ENCODE measurements at regions not wholly inside any gene's neighbourhood (a gene's known extent, or its start where the extent isn't known, plus 50 kb on each side); places are given as distances from the start of the nearest gene placed in this dataset.
"Not testable (repeated sequence)": the region's sequence is repeated elsewhere in the genome, so short reads cannot be mapped to it uniquely, and the experiment has no call there.

DNA sequence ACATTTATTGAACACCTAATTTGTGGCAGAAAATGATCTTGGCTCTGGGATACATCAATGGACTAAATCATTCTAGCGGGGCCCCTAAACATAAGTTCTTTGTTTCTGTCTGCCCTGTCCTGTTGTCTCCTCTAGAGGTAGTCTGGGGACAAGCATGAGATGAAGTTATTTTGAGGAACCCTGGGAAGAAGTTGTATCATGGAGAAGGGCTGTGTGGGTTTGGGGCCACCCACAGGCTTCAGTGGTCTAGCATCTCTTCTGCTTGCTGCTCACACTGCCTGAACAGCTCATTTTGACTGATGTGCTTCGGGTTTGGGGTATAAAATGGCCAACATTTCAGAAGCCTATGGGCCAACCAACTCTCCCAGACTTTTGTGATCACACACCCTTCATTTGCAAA, 50.3 kb upstream of the OSBPL11 start:
- no peak for DNase-seq

DNA sequence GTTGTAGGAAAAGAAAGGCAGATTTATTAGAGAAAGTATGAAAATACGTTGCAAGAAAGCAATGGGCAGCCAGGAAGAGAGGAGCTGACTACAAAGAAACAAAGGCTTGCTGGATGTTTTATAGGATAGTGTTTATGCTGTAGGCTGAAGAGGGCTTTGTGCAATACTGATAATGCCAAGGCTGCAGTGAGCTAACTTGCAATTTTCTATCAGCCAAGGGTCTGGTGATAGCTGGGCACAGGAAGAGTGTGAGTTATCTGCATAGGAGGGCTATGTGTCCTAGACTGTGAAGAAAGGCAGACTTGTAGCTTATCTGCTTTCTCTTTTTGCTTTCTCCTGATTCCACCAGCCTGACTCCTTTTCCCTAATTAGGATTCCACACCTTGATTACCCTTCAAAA, 51.3 kb upstream of the OSBPL11 start:
- no peak for DNase-seq

DNA sequence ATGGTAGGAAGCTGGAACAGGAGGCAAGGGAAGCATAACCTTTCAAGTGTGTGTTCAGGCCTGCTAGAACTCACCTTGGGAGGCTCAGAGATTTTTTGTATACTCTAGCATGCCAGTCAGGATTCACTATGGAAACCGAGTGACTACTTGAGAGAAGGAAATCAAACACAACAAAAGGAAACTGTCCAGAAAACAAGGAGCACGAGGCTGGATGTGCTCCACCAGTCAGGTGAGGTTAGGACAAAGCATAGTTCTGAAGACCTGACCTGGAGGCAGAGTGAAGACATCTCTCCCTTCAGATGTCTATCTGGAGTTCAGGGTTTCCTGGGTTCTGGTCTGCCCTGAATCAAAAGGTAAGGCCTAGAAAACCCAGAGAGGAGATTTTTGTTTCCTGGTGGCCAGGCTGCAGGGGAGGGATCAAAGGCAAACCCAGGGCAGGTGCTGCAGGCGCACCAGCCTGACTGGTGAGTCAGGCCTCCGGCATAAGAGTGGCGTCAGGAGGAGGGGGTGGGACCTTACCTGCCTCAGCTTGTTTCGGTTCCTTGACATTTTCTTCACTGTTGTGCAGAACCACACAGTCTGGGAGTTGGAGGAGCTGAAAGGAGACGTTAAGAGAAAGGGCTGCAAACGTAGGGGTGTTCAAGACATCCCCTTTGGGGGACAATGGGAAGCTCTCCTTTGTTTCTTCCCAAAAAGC, 52.2 kb upstream of the OSBPL11 start:
- DNase-seq = no peak

DNA sequence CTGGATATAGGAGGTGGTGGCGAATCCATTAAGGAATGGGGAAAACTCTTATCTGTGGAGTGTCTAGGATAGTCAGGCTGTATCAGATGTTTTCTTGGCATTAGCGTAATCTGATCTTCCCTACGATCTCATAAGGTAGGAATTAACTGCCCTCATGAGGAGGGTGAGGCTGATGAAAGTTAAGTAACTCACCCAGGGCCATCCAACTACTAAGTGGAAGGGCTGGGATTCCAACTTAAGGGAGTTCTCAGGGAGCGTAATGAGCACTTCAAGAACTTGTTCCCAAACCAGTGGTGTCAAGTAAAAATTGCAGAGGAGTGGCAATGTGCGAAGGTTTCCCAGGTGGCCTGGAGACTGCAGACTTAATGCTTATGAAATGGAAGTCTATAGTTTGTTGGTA, 55.9 kb upstream of the OSBPL11 start:
- DNase-seq = no peak

DNA sequence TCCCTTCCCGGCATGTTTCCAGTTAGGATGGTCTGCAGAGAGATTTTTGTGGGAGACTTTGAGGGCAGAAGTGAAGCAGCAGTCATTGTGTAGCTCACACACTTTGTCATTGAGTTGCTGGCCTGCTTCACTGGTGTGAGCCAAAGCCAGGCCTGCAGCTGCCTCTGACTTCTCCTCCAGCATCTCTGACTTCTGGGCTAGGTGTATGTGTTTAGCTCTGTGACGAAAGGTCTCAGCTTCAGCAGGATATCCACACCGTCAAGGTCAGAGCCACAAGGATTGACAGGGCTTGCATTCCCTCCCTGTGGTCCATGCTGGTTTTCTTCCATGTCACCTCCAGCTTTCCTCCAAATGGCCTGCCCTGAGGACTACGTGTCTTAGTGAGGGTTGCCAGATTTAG, 57.1 kb upstream of the OSBPL11 start:
- DNase-seq = no peak

DNA sequence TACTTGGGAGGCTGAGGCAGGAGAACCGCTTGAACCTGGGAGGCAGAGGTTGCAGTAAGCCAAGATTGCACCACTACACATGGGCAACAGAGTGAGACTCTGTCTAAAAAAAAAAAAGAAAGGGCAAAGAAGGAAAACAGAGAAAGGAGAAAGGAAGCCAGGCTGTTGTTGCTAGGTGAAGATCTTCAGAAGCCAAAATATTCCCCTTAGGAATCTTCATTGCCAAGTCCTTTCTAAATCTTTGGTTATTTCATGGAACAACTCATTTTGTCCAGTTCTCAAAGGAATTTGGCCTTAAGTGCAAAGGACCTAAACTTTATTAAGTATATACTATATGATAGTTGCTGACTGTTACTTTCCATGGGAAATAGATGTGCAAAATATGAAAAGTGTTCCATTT, 59.2 kb upstream of the OSBPL11 start:
- peak in 1 of 2 donors; percentile 32 for DNase-seq

DNA sequence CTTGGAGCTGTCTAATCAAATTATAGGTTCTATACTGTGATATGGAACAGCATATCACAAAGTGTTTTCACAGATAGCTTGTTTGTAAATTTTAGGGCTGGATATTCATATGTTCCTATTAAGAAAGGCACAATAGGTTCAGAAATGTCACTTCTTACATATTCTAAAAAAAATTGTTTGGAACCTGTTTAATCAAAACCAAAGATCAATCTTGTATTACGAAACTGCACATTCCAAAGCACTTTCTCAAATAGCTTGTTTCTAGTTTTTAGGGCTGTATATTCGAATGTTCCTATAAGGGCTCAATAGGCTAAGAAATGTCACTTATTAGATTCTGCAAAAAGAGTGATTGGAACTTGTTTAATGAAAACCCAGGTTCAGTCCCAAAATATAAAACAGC, 67.4 kb upstream of the OSBPL11 start:
- no peak for DNase-seq

DNA sequence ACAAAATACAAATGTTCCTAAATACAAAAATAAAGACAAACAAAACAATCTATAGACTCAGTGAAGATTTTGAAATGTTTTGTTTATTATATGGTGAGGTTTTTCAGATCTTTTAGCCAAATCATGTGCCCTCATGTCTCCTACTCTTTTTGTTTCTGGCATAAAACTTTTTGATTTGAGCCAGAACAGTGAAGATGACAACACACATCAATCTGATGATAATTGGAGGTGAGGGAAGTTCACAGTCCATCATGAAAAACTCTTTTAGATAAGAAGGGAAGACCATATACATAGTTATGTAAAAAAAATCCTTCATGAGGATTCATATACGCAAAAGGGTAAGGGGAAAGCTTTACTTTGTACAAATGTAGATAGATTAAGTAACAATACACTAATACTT, 75.1 kb upstream of the OSBPL11 start:
- DNase-seq = no peak

DNA sequence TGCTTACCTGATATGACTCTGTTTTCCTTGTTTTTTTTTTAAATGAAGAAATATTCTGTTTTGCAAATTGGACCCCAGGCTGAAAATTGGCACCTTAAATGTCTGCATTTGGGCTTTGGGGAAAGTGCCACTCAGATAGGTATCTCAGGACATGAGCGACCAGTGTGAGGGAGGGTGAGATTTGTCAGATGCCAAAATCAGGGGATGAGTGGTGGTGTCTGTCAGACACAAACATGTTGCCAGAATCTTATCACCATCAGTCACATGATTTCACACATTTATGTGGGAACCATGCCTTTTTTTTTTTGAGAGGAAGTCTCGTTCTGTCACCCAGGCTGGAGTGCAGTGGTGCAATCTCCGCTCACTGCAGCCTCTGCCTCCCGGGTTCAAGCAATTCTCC, 75.6 kb upstream of the OSBPL11 start:
- DNase-seq = no peak

DNA sequence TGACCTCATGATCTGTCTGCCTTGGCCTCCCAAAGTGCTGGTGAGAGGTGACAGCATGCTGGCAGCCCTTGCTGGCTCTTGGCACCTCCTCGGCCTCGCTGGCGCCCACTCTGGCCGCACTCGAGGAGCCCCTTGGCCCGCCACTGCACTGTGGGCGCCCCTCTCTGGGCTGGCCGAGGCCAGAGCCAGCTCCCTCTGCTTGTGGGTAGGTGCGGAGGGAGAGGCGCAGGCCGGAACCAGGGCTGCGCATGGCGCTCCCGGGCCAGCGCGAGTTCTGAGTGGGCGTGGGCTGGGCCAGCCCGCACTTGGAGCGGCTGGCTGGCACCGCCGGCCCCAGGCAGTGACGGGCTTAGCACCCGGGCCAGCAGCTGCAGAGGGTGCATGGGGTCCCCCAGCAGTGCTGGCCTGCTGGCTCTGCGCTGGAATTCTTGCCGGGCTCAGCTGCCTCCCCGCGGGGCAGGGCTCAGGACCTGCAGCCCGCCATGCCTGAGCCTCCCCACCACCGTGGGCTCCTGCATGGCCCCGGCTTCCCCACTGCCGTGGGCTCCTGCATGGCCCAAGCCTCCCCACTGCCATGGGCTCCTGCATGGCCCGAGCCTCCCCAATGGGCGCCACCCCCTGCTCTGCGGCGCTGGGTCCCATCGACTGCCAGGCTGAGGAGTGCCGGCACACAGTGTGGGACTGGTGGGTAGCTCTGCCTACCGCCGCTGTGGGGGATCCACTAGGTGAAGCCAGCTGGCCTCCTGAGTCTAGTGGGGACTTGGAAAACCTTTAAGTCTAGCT, 76.4 kb upstream of the OSBPL11 start:
- DNase-seq = no peak

DNA sequence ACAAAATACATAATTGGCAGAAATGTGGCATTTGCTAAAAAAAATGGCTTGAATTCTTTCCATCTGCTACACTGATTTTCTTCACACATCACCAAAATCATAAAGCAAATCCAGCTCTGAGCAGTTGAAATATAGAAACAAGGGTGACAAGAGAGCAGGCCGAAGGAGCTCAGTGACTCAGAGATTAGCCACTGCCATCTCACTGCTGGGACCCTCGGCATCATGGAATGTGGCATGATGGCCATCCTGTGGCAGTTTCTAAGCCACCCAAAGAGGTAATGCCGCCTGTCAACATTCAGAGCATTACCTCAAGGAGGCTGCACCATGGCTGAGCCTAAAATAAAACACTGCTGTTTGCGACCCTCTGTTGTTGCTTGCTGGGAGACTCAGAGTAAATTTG, 80.5 kb upstream of the OSBPL11 start:
- no peak for DNase-seq

DNA sequence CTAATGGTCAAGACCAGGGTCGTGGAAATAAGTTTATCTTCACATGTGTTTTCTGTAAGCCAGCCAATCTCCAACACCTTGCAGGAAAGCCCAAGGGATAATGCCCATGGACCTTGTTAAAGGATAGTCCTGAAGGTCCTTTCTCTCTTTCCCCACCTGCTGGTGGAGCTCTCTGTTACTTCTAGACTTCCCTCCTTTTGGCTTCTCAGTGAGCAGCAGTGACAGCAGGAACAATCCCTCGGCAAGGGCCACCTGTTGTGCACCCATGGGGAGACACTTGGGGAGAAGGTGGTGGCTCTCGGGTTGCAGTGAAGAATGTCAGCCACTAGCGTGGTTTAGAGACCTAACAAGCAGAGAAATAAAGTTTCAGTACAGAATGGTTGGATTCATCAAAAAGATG, 84.0 kb upstream of the OSBPL11 start:
- no peak for DNase-seq

DNA sequence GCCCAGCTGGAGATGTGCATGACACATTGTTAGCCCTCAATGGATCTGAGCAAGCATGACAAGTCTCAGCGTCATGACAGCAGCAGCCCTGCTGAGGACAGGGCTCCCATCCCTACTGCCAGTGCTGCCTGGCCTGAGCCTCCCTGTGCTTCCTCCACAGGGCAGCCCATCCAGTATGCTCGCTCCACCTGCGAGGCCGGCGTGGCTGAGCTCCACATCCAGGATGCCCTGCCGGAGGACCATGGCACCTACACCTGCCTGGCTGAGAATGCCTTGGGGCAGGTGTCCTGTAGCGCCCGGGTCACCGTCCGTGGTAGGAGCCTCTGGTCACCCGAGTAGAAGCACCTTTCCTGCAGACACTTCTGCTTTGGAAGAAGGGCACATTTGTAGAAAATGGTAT, 85.8 kb upstream of the OSBPL11 start:
- DNase-seq = no peak

DNA sequence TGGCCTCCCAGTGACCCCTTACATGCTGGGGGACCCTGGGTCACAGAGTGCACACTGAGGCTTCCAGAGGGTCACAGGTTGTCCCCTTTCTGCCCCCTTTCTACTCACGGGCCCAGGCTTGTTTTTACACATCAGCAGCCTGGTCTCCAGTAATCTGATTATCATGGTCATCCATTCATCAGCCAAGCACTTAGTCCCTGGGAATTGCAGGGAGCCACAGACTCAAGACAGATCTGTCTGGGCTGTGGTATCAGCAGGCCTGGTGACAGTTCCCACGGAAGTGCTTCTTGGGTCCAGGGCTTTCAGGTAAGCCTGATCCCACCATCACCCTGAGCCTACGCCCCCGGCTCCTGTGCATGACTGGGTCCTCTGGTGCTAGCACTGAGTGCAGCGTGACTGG, 86.6 kb upstream of the OSBPL11 start:
- not testable (repeated sequence) for DNase-seq

DNA sequence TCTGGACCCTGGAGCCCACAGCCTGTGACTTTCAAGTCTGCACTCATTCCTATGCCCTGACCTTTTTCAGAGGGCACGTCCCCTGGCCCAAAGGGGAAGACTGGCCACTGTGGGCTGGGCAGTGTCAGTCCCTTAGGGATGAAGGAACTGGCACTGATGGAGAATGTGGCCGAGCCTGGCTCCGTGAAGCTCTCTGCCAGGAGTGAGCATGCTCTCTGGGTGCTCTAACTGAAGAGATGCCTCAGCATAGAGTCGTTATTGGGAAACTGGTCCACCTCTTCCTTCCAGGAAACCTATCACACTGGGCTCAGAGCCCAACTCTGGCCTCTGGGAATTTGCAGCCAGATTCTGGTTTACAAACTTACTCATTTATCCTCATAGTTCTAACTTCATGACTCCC, 87.3 kb upstream of the OSBPL11 start:
- DNase-seq = not testable (repeated sequence)

DNA sequence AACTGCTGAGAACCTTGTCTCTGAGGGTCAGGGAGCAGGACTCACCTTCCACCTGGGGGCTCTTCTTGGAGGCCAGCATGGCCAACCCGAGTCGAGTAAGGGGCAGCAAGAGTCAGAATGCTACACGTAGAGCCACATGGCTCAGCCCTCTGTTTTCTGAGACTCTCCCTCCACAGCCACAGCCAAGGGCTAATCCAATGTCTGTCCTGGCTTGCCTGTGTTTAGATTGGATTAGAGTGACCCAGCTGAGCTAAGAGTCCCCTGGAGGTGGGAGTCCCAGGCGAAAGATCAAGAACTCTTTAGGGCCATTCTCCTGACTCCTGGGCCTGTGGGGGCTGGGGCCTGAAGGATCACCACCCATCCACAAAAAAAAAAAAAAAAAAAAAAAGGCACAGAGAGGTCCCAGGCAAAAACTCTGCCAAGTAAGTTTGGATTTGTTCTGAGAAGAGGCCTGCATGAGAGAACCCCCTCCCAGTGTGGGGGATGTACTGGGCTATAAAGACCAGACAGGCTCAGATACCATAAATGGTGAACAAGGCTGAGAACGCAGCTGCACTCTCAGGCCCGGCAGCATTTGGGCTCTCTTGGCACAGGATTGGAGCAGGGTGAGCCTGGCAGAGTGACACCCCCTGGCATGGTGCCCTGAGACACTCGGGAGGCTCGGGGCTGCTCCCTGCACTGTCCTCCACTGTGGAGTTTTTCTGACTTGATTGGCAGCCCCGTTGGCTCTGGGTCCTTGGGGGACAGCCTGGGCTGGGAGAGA, 88.0 kb upstream of the OSBPL11 start:
- peak in 1 of 2 donors; percentile 42 for DNase-seq

DNA sequence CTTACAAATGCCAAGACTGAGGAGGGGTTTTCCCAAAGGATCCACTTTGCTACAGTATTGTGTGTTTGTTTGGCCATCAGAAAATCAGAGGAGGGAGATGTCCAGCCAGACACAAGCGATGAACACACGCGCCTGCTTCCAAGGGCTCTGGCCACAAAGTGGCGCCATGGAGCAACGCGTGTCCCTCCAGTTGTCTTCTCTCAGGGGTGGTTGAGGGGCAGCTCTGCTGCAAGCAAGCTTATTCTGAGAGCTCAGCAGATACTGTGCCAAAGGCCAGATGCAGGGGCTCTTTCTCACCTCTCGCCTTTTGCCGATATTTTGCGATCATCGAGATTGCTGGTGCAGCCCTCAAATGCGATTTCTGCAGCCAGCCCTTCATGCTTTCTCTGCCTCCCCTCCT, 88.9 kb upstream of the OSBPL11 start:
- no peak for DNase-seq

DNA sequence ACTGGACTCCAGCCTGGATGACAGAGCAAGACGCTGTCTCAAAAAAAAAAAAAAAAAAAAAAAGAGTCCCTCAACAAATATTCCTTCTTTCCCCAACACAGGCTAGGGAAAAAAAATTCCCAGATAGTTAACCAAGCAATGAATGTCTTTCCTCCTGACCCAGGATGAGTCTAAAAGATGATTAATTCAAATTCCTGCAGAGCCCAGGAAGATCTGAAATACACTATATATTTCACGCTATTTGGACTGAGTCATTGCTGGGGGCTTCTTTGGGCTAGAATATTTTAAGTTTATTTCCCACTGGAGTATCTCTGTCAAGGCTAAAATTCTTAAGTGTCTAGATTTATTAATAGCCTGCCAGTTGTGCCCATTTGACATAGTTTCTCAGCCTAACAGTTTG, 90.4 kb upstream of the OSBPL11 start:
- DNase-seq = not testable (repeated sequence)

DNA sequence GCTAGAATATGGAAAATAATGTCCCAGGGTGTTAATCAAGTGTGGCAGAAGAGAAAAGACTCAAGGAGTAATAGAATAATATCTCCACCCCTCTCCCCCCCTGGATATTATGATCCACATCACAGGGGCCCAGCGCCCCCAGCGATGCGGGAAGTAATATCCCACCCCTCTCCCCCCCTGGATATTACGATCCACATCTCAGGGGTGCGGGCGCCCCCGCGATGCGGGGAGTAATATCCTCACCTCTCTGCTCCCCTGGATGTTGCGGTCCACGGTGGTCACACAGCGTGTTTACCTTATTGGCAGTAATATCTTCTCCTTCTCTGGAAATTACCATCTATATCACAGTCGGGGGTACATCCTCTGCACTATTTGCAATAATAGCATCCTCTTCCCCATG, 97.1 kb upstream of the OSBPL11 start:
- DNase-seq = no peak

DNA sequence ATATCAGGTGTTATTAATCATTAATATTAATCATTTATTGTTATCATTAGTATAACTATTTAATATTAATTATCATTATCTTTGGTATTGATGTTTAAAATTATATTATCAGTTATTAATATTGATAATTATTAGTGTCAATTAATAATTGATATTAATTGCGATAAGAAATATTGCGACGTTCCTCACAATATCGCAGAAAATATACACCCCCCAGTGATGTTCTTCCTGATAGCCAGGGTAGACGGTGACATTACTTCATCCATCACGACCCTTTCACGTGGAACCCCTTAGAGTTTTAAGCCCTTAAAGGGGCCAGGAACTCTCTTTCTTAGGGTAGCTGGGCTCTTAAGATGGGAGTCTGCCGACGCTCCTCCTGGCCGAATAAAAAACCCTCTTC, 98.6 kb upstream of the OSBPL11 start:
- no peak for DNase-seq

DNA sequence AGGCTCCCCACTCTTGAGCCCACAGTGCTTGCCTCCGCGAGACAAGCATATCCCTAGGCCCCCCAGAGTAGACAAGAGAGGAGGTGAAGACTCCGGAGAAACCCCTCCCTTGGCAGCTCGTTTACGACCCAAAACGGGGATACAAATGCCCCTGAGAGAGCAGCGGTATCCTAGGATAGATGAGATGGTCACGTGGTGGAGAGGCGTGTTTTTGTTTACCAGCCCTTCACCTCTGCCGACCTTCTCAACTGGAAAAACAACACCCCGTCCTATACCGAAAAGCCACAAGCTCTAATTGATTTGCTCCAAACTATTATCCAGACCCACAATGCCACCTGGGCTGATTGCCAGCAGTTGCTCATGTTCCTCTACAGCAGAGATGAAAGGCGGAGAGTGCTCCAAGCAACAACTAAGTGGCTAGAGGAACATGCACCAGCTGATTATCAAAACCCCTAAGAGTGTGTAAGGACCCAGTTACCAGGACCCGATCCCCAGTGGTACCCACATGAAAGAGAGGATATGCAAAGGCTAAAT, 99.5 kb upstream of the OSBPL11 start:
- DNase-seq = no peak

DNA sequence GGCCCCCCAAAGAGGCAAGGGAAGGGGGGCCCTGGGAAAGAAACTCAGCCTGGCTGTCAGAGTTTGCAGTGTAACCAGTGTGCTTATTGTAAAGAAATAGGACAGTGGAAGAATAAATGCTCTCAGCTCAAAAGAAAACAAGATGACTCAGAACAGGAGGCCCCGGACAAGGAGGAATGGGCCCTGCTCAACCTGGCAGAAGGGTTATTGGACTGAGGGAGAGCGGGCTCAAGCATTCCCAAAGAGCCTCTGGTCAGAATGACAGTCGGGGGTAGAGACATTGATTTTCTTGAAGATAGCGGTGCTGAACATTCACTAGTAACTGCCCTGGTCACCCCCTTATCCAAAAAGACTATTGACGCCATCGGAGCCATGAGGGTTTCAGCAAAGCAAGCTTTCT, 100.4 kb upstream of the OSBPL11 start:
- DNase-seq = no peak

DNA sequence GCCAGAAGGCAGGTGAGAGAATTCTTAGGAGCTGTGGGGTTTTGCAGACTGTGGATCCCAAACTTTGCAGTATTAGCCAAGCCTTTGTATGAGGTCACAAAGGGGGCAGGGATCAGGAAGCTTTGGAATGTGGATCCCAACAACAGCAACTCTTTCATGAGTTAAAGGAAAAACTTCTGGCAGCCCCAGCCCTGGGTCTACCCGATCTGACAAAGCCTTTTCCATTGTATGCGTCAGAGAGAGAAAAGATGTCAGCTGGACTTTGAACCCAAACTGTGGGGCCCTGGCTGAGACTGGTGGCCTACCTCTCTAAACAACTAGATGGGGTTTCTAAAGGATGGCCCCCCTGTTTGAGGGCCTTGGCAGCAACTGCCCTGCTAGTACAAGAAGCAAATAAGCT, 101.8 kb upstream of the OSBPL11 start:
- DNase-seq = not testable (repeated sequence)

Data from hippocampal formation (tissue), 2 donors.